Adrenal gland (tissue), 5 donors: ENCODE measurements at regions not wholly inside any gene's neighbourhood (a gene's known extent, or its start where the extent isn't known, plus 50 kb on each side); places are given as distances from the start of the nearest gene placed in this dataset.

Experiments
- POLR2A ChIP-seq, 2 donors: fragments of 450-650 bp; IDR thresholded peaks; one replicate each; pipeline ENCODE4 v1.6.1; 2017; ENCODE audit warnings: antibody characterized with exemption in 2 of 2, mild to moderate bottlenecking in 2 of 2, moderate library complexity in 1 of 2
- TF ChIP-seq, protein P1 (sequence below), 6 experiments: fragments of 450-650 bp in 4 of 6; fragments of 200-600 bp in 2 of 6; sonication (generic) in 1 of 6; IDR thresholded peaks; 1 replicate in 5 of 6; 2 replicates in 1 of 6; pipeline versions ENCODE4 v1.5.1 to v1.8.0; 2016 to 2021; ENCODE audit warnings: antibody characterized with exemption in 6 of 6, mild to moderate bottlenecking in 2 of 6, moderate library complexity in 1 of 6
- donor health status: DM: no; HTN: no; CAD: no.

DNA sequence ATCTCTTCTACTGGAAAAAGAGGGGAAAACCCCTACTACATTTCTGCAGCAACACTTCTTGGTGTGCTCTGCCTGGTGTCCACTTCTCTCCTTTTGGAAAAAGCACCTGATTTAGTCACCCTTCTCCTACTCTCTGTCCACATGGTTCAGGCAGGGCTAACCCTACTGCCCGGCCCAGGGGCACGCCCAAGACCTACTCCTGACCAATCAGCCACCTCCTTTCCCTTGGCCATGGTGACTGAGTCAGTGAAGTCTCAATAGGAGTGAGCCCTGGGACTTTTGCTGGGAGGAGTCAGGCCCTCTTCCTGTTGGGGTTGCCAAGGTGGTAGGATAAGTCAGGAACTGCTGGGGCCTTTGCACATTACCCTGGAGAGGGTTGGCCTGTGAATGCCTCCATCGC, 52.5 kb upstream of the MYL2 start:
- TF ChIP-seq POLR2A (IDR thresholded peaks at IDR 0.05) = no peak
- TF ChIP-seq, protein P1, sequence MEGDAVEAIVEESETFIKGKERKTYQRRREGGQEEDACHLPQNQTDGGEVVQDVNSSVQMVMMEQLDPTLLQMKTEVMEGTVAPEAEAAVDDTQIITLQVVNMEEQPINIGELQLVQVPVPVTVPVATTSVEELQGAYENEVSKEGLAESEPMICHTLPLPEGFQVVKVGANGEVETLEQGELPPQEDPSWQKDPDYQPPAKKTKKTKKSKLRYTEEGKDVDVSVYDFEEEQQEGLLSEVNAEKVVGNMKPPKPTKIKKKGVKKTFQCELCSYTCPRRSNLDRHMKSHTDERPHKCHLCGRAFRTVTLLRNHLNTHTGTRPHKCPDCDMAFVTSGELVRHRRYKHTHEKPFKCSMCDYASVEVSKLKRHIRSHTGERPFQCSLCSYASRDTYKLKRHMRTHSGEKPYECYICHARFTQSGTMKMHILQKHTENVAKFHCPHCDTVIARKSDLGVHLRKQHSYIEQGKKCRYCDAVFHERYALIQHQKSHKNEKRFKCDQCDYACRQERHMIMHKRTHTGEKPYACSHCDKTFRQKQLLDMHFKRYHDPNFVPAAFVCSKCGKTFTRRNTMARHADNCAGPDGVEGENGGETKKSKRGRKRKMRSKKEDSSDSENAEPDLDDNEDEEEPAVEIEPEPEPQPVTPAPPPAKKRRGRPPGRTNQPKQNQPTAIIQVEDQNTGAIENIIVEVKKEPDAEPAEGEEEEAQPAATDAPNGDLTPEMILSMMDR (IDR thresholded peaks at IDR 0.05) = no peak
